ENCODE measurements at regions not wholly inside any gene's neighbourhood (a gene's known extent, or its start where the extent isn't known, plus 50 kb on each side); places are given as distances from the start of the nearest gene placed in this dataset.

DNA sequence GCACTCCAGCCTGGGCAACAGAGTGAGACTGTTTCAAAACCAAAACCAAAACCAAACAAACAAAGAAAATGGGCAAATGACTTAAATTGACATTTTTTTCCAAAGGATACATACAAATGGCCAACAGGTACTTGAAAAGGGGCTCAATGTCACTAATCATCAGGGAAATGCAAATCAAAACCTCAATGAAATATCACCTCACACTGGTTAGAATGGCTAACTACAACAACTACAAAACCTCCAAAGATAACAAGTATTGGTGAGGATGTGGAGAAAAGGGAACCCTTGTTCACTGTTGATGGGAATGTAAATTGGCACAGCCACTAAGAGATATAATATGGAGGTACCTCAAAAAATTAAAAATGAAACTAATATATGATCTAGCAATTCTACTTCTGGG is 213.2 kb upstream of the HS6ST1 start:
- peaks cover 15% of the 10 kb centered on the region for H3K27me3 Mint-ChIP-seq (ENCODE audit: insufficient read depth)
- H3K4me3 Mint-ChIP-seq, result no peak overlapping the region
- H3K9me3 Mint-ChIP-seq, result no peaks in the 10 kb centered on the region
- no peaks in the 10 kb centered on the region for H3K36me3 Mint-ChIP-seq (ENCODE audit: low read depth)
- H3K27ac Mint-ChIP-seq, result no peak overlapping the region
- DNase-seq (ENCODE audit: low spot score), result no peak
- H3K4me1 Mint-ChIP-seq (ENCODE audit: low read depth), result peaks cover 28% of the 10 kb centered on the region
- intact Hi-C loops (cut with micrococcal nuclease), result loop anchor here (1.0 kb wide), 1 partner anchor 11 kb away; no protein-coding TSS in a partner anchor

DNA sequence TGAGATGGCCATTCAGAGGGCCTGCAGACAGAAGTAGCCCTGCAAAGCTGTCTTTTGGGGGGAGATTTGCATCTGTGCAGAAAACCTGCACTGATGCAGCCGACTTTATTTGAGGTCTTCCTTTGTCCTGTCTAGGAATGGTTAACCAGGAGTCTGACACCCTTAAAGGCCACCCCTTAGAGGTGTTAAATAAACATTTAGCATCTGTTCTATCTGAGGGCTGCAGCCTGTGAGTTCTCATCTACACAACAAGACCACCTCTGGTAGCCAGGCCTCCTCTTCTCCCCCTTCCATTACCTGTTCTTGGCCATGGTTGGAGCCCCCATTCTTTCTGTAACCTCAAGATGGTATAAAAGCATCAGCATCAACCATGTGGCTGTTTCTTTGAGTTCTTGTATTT is 214.4 kb upstream of the HS6ST1 start:
- H3K36me3 Mint-ChIP-seq (ENCODE audit: low read depth), result no peaks in the 10 kb centered on the region
- H3K27ac Mint-ChIP-seq, result no peak overlapping the region
- DNase-seq (ENCODE audit: low spot score), result no peak
- intact Hi-C loops (cut with micrococcal nuclease), result no loop called here
- H3K9me3 Mint-ChIP-seq, result no peaks in the 10 kb centered on the region
- H3K4me3 Mint-ChIP-seq, result no peak overlapping the region
- H3K27me3 Mint-ChIP-seq (ENCODE audit: insufficient read depth), result peaks cover 17% of the 10 kb centered on the region
- H3K4me1 Mint-ChIP-seq (ENCODE audit: low read depth), result peaks cover 34% of the 10 kb centered on the region

DNA sequence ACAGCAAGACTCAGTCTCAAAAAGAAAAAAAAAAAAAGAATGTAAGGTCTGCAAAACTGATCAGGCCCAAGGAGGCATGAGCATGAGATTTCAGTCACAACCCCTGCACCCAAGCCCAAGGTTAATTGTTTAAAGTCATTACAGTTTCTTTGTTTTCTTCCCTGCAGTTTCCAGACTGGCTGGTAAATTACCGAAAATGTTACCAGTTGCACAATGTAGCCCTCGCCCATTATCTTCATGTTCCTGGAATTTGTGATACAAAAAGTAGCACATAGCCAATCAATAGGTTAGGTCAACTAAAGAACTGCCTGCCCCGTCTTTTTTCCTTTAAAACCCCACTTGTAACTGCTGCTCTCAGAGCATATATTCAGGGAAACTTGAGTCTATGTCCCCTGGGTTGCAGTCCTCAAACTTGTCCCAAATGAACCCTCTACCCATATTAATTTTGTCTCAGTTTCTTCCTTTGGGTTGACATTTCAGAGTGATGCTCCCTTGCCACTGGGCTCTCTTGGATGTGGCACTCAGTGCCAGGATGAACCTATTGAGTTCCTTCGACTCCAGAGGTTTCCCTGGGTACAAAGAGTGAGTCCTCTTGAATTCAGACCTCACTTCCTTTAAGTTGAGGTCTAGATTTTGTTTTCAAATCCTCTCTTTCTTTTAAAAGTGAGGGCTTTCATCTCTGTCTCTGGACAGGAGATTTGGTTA is 216.2 kb upstream of the HS6ST1 start:
- Mint-ChIP-seq H3K27ac (no peak overlapping the region), H3K9me3 (no peaks in the 10 kb centered on the region), H3K27me3 (ENCODE audit: insufficient read depth) (peaks cover 20% of the 10 kb centered on the region), H3K36me3 (ENCODE audit: low read depth) (no peaks in the 10 kb centered on the region), H3K4me1 (ENCODE audit: low read depth) (peaks cover 34% of the 10 kb centered on the region), H3K4me3 (no peak overlapping the region)
- intact Hi-C loops (cut with micrococcal nuclease), result loop anchor here (5.0 kb wide), 2 partner anchors 192 to 218 kb away; partner anchors contain the start of gene HS6ST1
- no peak for DNase-seq (ENCODE audit: low spot score)

DNA sequence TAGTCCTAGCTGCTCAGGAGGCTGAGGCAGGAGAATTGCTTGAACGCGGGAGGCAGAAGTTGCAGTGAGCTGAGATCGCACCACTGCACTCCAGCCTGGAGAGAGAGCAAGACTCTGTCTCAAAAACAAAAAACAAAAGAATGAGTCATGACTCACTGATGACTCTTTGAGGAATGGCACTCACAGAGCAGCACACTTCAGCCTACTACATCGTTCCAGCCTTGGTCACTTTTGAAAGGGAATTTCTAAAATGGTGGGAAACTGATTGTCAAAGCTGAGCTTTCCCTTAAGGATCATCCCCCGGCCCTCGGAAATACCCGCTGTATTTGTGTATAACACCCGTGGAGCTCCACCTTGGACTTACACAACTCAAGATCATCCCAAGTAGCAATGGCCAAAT is 217.3 kb upstream of the HS6ST1 start:
- no peak for DNase-seq (ENCODE audit: low spot score)
- H3K27ac Mint-ChIP-seq, result no peak overlapping the region
- H3K36me3 Mint-ChIP-seq (ENCODE audit: low read depth), result no peaks in the 10 kb centered on the region
- no peaks in the 10 kb centered on the region for H3K9me3 Mint-ChIP-seq
- no peak overlapping the region for H3K4me3 Mint-ChIP-seq
- H3K27me3 Mint-ChIP-seq (ENCODE audit: insufficient read depth), result peaks cover 22% of the 10 kb centered on the region
- H3K4me1 Mint-ChIP-seq (ENCODE audit: low read depth), result peaks cover 31% of the 10 kb centered on the region
- intact Hi-C loops (cut with micrococcal nuclease), result loop anchor here (2.0 to 5.0 kb wide), 3 partner anchors 63 to 219 kb away; partner anchors contain the start of gene HS6ST1

DNA sequence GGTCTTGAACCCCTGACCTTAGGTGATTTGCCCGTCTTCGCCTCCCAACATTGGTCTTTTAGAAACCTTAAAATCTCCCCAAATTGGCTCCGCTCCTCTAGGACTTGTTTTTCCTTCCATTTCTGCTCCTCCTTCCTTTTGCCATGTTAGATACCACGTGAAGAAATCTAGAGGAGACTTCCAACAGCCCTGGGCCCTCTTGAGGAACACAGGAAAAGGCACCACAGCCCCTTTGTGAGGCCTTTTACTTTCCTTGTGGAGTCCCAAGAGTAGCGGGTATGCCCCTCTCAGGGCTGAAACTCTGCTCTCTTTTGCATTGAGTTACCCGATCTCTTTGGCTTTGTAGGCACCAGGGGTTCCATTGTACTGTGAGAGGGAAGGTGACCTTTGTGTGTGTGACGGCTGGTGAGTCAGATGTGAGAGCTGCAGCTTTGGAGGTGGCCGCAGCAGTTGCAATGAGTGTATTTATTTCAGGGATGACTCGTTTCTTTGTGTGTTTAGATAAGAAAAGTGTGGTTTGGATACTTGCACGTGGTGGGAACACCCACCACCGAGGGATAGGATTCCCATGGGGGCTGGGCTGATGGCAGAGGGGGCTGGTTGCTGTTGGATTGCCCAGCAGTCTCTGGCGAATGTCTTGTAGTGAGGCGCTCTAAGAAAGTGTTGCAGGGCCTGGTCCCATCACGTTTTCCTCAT is 218.4 kb upstream of the HS6ST1 start:
- no peak for DNase-seq (ENCODE audit: low spot score)
- H3K36me3 Mint-ChIP-seq (ENCODE audit: low read depth), result no peaks in the 10 kb centered on the region
- H3K4me3 Mint-ChIP-seq, result no peak overlapping the region
- no peaks in the 10 kb centered on the region for H3K9me3 Mint-ChIP-seq
- peak overlapping the region; percentile 4 for H3K27ac Mint-ChIP-seq
- intact Hi-C loops (cut with micrococcal nuclease), result loop anchor here (1.0 to 5.0 kb wide), 5 partner anchors 17 to 220 kb away; partner anchors contain the start of gene HS6ST1
- peaks cover 24% of the 10 kb centered on the region for H3K4me1 Mint-ChIP-seq (ENCODE audit: low read depth)
- H3K27me3 Mint-ChIP-seq (ENCODE audit: insufficient read depth), result peaks cover 22% of the 10 kb centered on the region

DNA sequence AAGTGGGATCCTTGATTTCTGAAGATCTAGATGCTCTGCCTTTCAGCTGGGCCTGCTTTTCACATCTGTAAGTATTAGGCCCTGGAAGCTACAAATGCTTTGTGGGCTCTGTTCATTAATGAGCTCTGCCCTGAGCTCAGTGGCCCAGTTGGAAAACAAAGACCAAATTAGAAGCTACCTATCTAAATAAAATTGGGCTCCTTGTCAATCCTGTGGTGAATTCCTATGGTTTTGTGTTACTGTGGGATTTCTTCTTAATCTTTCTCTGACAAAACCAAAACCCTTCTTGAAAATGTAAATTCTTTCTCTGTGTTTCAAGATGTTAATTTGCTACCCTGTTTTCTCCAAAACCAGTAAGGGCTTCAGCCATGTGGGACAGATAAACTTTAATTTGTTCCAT is 219.0 kb upstream of the HS6ST1 start:
- DNase-seq (ENCODE audit: low spot score), result no peak
- Mint-ChIP-seq H3K4me3 (no peak overlapping the region), H3K9me3 (no peaks in the 10 kb centered on the region), H3K36me3 (ENCODE audit: low read depth) (no peaks in the 10 kb centered on the region), H3K27me3 (ENCODE audit: insufficient read depth) (peaks cover 24% of the 10 kb centered on the region), H3K27ac (no peak overlapping the region), H3K4me1 (ENCODE audit: low read depth) (peaks cover 24% of the 10 kb centered on the region)
- intact Hi-C loops (cut with micrococcal nuclease), result loop anchor here (1.0 to 5.0 kb wide), 5 partner anchors 17 to 220 kb away; partner anchors contain the start of gene HS6ST1

DNA sequence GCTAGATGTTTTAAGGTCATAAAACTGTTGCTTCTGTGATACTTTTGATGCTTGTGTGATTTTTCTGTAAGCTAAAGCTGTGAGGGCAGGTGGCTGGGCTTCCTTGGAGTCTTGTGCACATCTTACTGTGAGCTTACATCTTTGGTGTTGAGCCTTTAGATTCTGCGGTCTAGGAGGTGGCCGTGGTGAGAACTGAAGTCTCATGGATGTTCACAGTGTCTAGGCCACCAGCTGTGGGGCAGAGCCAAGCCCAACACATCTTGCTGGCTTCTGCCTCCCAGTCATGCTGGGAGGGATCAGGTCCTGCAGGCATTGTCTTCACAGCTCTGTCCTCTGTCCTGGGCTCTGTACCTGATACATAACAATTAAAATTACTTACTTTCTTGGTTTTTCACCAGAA is 219.7 kb upstream of the HS6ST1 start:
- Mint-ChIP-seq H3K9me3 (no peaks in the 10 kb centered on the region), H3K27ac (no peak overlapping the region), H3K27me3 (ENCODE audit: insufficient read depth) (peaks cover 23% of the 10 kb centered on the region), H3K36me3 (ENCODE audit: low read depth) (no peaks in the 10 kb centered on the region), H3K4me3 (no peak overlapping the region), H3K4me1 (ENCODE audit: low read depth) (peaks cover 22% of the 10 kb centered on the region)
- DNase-seq (ENCODE audit: low spot score), result no peak
- intact Hi-C loops (cut with micrococcal nuclease), result loop anchor here (5.0 kb wide), 2 partner anchors 189 to 221 kb away; partner anchors contain the start of gene HS6ST1

DNA sequence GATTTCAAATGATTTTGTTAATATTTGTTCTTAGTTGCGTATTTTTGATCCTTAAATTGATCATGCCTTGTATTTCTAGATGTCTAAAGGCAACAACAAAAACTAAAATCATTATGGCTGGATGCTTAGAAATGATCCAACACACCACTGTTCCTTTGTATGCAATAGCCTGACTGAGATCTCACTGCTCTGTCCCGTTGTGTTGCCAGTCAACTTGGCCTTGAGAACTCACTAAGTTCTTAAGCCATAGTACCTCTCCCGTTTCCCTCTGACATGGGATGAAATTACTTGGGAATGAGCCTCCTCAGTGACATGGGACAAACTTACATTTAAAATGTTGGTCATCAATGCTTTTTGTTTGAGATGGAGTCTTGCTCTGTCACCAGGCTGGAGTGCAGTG is 222.0 kb upstream of the HS6ST1 start:
- H3K27me3 Mint-ChIP-seq (ENCODE audit: insufficient read depth), result peaks cover 13% of the 10 kb centered on the region
- H3K27ac Mint-ChIP-seq, result no peak overlapping the region
- H3K4me1 Mint-ChIP-seq (ENCODE audit: low read depth), result peaks cover 8% of the 10 kb centered on the region
- no peak for DNase-seq (ENCODE audit: low spot score)
- H3K36me3 Mint-ChIP-seq (ENCODE audit: low read depth), result no peaks in the 10 kb centered on the region
- intact Hi-C loops (cut with micrococcal nuclease), result no loop called here
- H3K4me3 Mint-ChIP-seq, result no peak overlapping the region
- no peaks in the 10 kb centered on the region for H3K9me3 Mint-ChIP-seq

DNA sequence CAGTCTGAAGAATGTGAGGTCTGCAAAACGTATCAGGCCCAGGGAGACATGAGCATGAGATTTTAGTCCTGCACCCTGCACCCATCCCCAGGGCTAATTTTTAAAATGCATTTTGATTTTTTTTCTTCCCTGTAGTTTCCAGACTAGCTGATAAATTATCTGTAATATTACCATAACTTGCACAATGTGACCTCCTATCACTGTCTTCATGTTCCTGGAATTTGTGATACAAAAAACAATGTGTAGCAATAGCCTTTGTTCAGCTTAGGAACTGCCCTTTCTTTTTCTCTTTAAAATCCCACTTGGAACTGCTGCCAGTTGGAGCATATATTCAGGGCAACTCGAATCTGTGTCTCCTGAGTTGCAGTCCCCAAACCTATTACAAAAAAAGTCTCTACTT is 222.8 kb upstream of the HS6ST1 start:
- no peak overlapping the region for H3K27ac Mint-ChIP-seq
- intact Hi-C loops (cut with micrococcal nuclease), result no loop called here
- no peak overlapping the region for H3K4me3 Mint-ChIP-seq
- H3K9me3 Mint-ChIP-seq, result no peaks in the 10 kb centered on the region
- H3K4me1 Mint-ChIP-seq (ENCODE audit: low read depth), result peaks cover 8% of the 10 kb centered on the region
- peaks cover 13% of the 10 kb centered on the region for H3K27me3 Mint-ChIP-seq (ENCODE audit: insufficient read depth)
- DNase-seq (ENCODE audit: low spot score), result no peak
- no peaks in the 10 kb centered on the region for H3K36me3 Mint-ChIP-seq (ENCODE audit: low read depth)

DNA sequence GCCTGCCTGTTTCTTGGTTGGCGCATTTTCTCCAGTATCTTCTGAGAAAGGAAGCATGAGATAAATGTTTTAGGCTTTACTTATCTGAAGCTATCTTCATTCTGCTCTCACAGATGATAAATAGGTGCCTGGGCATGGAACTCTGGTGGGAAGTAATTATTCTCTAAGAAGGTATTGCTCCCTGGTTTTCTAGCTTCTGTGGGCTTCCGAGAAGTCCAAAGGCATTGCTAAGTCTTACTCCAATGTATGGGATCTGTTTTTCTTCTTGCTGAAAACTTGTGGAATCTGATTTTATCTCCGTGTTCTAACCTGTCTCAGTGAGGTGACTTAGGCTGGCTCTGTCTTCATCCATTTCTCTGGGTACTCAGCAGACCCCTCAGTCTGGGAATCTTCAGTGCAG is 224.4 kb upstream of the HS6ST1 start:
- Mint-ChIP-seq H3K27ac (no peak overlapping the region), H3K27me3 (ENCODE audit: insufficient read depth) (peaks cover 11% of the 10 kb centered on the region), H3K4me1 (ENCODE audit: low read depth) (no peaks in the 10 kb centered on the region), H3K9me3 (peaks cover 3% of the 10 kb centered on the region), H3K4me3 (no peak overlapping the region), H3K36me3 (ENCODE audit: low read depth) (no peaks in the 10 kb centered on the region)
- DNase-seq (ENCODE audit: low spot score), result no peak
- intact Hi-C loops (cut with micrococcal nuclease), result no loop called here

DNA sequence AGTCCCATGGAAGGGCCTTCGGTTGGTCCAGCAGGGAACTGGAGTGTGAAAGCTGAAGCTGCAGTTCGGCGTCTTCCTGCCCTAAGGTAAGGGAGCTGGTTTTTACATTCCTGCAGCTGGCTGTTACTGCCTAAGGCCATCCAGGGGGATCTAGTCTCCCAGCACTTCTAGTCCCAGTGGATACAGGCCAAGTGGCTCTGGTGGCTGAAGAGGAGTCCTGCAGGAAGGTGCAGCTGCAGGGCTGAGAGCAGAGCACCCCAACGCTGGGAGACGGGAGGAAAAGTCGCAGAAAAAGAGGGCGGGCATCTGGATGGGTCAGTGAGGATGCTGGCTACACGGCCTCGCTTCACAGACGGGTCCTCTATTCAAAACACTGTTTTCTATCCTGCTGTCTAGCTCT is 225.0 kb upstream of the HS6ST1 start:
- intact Hi-C loops (cut with micrococcal nuclease), result no loop called here

DNA sequence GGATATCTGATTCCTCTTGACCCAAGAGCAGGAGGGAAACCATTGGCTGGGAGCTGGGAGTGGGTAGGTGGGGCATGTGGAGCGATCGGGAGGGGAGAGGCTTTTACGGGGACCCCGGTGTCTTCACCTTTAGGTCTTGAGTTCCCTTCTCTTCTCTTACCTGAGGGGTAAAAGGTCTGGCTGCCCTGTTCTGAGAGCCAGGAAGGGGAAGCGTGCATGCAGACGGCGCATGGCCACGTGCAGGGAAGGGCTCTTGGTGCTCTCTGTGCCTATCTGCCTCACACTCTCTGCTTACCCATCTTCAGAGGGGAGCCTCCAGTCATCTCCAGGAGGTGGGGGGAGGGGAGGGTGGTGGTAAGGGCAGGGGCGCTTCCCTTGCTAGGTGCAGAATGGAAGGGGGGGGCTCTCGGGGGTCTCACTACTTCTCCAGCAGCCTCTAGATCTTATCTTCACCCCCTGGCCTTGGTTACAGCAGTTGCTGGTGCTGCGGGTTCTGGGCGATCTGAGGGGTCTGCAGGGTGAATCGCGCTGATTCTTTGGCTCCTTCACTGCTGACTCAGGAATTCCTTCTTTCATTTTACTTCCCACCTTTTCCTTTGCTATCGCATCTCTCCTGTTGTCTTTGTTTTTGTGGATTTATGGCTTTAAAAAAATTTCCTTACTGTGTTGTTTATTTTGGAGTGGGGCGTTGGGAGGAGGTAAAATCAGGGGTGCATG is 225.8 kb upstream of the HS6ST1 start:
- Mint-ChIP-seq H3K27me3 (ENCODE audit: insufficient read depth) (peaks cover 8% of the 10 kb centered on the region), H3K4me1 (ENCODE audit: low read depth) (no peaks in the 10 kb centered on the region), H3K27ac (no peak overlapping the region), H3K9me3 (peaks cover 3% of the 10 kb centered on the region), H3K4me3 (no peak overlapping the region), H3K36me3 (ENCODE audit: low read depth) (no peaks in the 10 kb centered on the region)
- intact Hi-C loops (cut with micrococcal nuclease), result no loop called here
- DNase-seq (ENCODE audit: low spot score), result no peak

More for the DNA sequence above, 225.0 kb upstream of the HS6ST1 start:
- no peaks in the 10 kb centered on the region for H3K36me3 Mint-ChIP-seq (ENCODE audit: low read depth)
- DNase-seq (ENCODE audit: low spot score), result no peak
- H3K9me3 Mint-ChIP-seq, result peaks cover 3% of the 10 kb centered on the region
- no peaks in the 10 kb centered on the region for H3K4me1 Mint-ChIP-seq (ENCODE audit: low read depth)
- H3K4me3 Mint-ChIP-seq, result no peak overlapping the region
- no peak overlapping the region for H3K27ac Mint-ChIP-seq
- peaks cover 8% of the 10 kb centered on the region for H3K27me3 Mint-ChIP-seq (ENCODE audit: insufficient read depth)

DNA sequence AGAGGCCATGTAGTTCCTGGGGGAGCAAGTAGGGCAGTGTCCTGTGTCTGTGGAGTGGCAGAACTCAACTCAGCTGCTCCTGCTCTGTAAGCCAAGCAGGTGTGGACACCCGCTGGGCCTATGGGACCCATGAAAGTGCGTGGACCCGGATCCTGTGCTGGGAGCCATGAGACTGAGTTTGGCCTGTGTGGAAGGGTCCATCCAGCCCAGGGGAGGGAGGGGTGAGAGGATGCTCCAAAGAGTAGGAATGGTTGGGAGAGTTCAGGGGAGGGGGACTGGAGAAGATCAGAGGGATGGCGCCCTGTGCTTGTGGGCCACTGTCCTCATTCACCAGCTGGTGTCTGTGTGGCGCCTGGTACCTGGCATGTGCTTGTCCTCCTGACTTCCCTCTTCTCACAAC is 226.4 kb upstream of the HS6ST1 start:
- Mint-ChIP-seq H3K4me1 (ENCODE audit: low read depth) (no peaks in the 10 kb centered on the region), H3K27me3 (ENCODE audit: insufficient read depth) (peaks cover 8% of the 10 kb centered on the region), H3K27ac (no peak overlapping the region), H3K4me3 (no peak overlapping the region), H3K9me3 (peaks cover 3% of the 10 kb centered on the region), H3K36me3 (ENCODE audit: low read depth) (no peaks in the 10 kb centered on the region)
- intact Hi-C loops (cut with micrococcal nuclease), result no loop called here
- DNase-seq (ENCODE audit: low spot score), result no peak

Data from activated T-helper 1 cell treated with anti-CD3 and anti-CD28 coated beads, Interleukin-12 subunit alpha, Interleukin-12 subunit beta, Interleukin-2, Interleukin-4 antibody, amounts not matched to agents 30 ng/mL and 10 ng/mL and 1 ng/mL, durations not matched to agents 14 hours and 24 hours and 36 hours (primary cell).